Amygdala (tissue), 56 donors: ENCODE measurements at regions not wholly inside any gene's neighbourhood (a gene's known extent, or its start where the extent isn't known, plus 50 kb on each side); places are given as distances from the start of the nearest gene placed in this dataset.
"Not testable (repeated sequence)": the region's sequence is repeated elsewhere in the genome, so short reads cannot be mapped to it uniquely, and the experiment has no call there.

ENCODE experiments used
- DNase-seq, 56 donors: peaks; one replicate each; lab custom pipeline; 2025; lab: John Stamatoyannopoulos, UW

- no peak for DNase-seq
Measured at GRCh38 chr10:26621243-26621888, 76.1 kb upstream of the PDSS1 start.

- peak in 1 of 56 donors; percentile 9 for DNase-seq
Measured at GRCh38 chr10:26621889-26622711, 75.4 kb upstream of the PDSS1 start.

GRCh38 chr10:26622891-26623290, 74.6 kb upstream of the PDSS1 start:
- no peak for DNase-seq

- DNase-seq, result no peak
Measured at GRCh38 chr10:26624006-26624405, 73.5 kb upstream of the PDSS1 start.

- DNase-seq, result no peak
Measured at GRCh38 chr10:26626066-26626465, 71.4 kb upstream of the PDSS1 start.

- DNase-seq, result no peak
Measured at GRCh38 chr10:26627324-26627723, 70.2 kb upstream of the PDSS1 start.

GRCh38 chr10:26628395-26628794, 69.1 kb upstream of the PDSS1 start:
- DNase-seq, result no peak

GRCh38 chr10:26632171-26632570, 65.3 kb upstream of the PDSS1 start:
- DNase-seq, result not testable (repeated sequence)

GRCh38 chr10:26634111-26634510, 63.4 kb upstream of the PDSS1 start:
- DNase-seq, result not testable (repeated sequence)

- DNase-seq, result no peak
Measured at GRCh38 chr10:26637521-26638275, 59.8 kb upstream of the PDSS1 start.

- DNase-seq, result no peak
Measured at GRCh38 chr10:26640391-26640790, 57.1 kb upstream of the PDSS1 start.

GRCh38 chr10:26642896-26643653, 54.4 kb upstream of the PDSS1 start:
- DNase-seq, result no peak

GRCh38 chr10:26647602-26648244, 49.8 kb upstream of the PDSS1 start:
- no peak for DNase-seq
